Prostate gland (tissue), 2 donors: ENCODE measurements at regions not wholly inside any gene's neighbourhood (a gene's known extent, or its start where the extent isn't known, plus 50 kb on each side); places are given as distances from the start of the nearest gene placed in this dataset.

ENCODE experiments used
- POLR2A ChIP-seq: fragments of 450-650 bp; IDR thresholded peaks from one replicate; pipeline ENCODE4 v1.6.1; 2016; ENCODE audit warnings: antibody characterized with exemption, mild to moderate bottlenecking
- POLR2AphosphoS5 ChIP-seq: sonication (generic); formaldehyde crosslinking; IDR thresholded peaks from one replicate; pipeline ENCODE4 v1.6.1; 2017; ENCODE audit warnings: antibody characterized with exemption
- TF ChIP-seq, protein P1 (sequence below), 4 experiments: fragments of 200-600 bp in 2 of 4; fragments of 450-650 bp in 2 of 4; sonication (generic) in 2 of 4; IDR thresholded peaks; 1 replicate in 3 of 4; 2 replicates in 1 of 4; pipeline ENCODE4 v1.5.1; 2016 to 2019; ENCODE audit warnings: antibody characterized with exemption in 4 of 4, mild to moderate bottlenecking in 2 of 4, moderate library complexity in 2 of 4

DNA sequence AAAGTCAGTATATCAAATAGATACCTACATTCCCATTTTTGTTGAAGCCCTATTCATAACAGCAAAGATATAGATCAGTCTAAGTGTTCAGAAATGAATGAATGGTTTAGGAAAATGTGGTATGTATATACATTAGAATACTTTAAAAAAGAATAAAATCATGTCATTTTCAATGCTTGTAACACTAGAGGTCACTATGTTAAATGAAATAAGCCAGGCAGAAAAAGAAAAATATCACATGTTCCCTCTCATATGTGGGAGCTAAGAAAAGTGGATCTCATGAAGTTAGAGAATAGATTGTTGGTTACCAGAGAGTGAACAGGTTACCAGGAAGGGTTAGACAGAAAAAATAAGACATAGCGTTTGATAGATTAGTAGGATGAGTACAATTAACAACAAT, 1111.0 kb upstream of the SLC39A10 start:
- TF ChIP-seq, protein P1, sequence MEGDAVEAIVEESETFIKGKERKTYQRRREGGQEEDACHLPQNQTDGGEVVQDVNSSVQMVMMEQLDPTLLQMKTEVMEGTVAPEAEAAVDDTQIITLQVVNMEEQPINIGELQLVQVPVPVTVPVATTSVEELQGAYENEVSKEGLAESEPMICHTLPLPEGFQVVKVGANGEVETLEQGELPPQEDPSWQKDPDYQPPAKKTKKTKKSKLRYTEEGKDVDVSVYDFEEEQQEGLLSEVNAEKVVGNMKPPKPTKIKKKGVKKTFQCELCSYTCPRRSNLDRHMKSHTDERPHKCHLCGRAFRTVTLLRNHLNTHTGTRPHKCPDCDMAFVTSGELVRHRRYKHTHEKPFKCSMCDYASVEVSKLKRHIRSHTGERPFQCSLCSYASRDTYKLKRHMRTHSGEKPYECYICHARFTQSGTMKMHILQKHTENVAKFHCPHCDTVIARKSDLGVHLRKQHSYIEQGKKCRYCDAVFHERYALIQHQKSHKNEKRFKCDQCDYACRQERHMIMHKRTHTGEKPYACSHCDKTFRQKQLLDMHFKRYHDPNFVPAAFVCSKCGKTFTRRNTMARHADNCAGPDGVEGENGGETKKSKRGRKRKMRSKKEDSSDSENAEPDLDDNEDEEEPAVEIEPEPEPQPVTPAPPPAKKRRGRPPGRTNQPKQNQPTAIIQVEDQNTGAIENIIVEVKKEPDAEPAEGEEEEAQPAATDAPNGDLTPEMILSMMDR (IDR thresholded peaks at IDR 0.05): peak in 1 of 4 experiments; percentile 24
- no peak for TF ChIP-seq POLR2A
- TF ChIP-seq POLR2AphosphoS5: no peak
